Glutamatergic neuron (in vitro differentiated cells): ENCODE measurements at regions not wholly inside any gene's neighbourhood (a gene's known extent, or its start where the extent isn't known, plus 50 kb on each side); places are given as distances from the start of the nearest gene placed in this dataset.

Source experiments
- DNase-seq: peaks from one replicate; pipeline ENCODE4 v3.0.0; 2022
- H3K27ac Mint-ChIP-seq: one replicate; pipeline ENCODE4 v1.8.0; 2020; ENCODE audit warnings: mild to moderate bottlenecking, mixed read lengths, inconsistent platforms; ENCODE audit not compliant: unreplicated experiment
- H3K27me3 Mint-ChIP-seq: one replicate; pipeline ENCODE4 v1.8.0; 2020; ENCODE audit warnings: mild to moderate bottlenecking, moderate library complexity, mixed read lengths, inconsistent platforms; ENCODE audit not compliant: unreplicated experiment
- H3K36me3 Mint-ChIP-seq: one replicate; pipeline ENCODE4 v1.8.0; 2020; ENCODE audit warnings: mild to moderate bottlenecking, mixed read lengths, inconsistent platforms; ENCODE audit not compliant: unreplicated experiment
- H3K4me1 Mint-ChIP-seq: one replicate; pipeline ENCODE4 v1.8.0; 2020; ENCODE audit warnings: mild to moderate bottlenecking, low read depth, mixed read lengths, inconsistent platforms; ENCODE audit not compliant: unreplicated experiment
- H3K4me3 Mint-ChIP-seq: one replicate; pipeline ENCODE4 v1.8.0; 2020; ENCODE audit warnings: mild to moderate bottlenecking, mixed read lengths, inconsistent platforms; ENCODE audit not compliant: unreplicated experiment
- H3K9me3 Mint-ChIP-seq: one replicate; pipeline ENCODE4 v1.8.0; 2020; ENCODE audit warnings: mild to moderate bottlenecking, moderate library complexity, mixed read lengths, inconsistent platforms; ENCODE audit not compliant: unreplicated experiment
- TF ChIP-seq, protein P1 (sequence below): fragments of 200-600 bp; sonication (generic); IDR thresholded peaks from one replicate; pipeline ENCODE4 v1.5.0; 2021; ENCODE audit not compliant: partially characterized antibody, unreplicated experiment

DNA sequence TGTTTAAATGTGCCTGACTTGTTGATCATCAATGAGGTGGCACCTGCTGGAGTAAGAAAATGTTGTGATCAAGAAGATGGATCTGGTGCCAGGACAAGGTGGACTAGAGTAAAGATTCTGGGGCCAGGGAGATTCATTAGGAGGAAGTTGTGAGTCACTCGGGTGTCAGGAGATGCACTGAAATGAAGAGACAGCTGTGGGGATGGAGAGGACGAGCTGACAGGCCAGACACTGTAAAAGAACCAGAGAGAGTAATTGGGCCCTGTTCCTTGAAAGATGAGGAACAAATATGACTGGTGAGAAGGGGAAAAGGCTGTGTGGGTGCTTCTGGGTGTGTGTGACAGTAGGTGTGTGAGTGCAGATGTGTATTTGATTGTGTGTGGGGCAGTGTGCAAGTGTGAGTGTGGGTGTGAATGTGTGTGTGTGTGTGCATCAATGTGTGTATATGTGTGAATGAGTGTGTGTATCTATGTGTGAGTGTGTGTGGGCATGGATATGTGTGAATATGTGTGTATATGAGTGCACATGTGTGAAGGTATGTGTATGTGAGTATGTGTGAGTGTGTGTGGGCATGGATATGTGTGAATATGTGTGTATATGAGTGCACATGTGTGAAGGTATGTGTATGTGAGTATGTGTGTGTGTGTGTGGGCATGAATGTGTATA lies 260.5 kb downstream of the RFC3 start:
- Mint-ChIP-seq H3K36me3 (peaks cover 8% of the 10 kb centered on the region), H3K9me3 (peaks cover 3% of the 10 kb centered on the region), H3K4me1 (no peaks in the 10 kb centered on the region), H3K4me3 (no peak overlapping the region), H3K27me3 (peaks cover 4% of the 10 kb centered on the region), H3K27ac (no peak overlapping the region)
- TF ChIP-seq, protein P1, sequence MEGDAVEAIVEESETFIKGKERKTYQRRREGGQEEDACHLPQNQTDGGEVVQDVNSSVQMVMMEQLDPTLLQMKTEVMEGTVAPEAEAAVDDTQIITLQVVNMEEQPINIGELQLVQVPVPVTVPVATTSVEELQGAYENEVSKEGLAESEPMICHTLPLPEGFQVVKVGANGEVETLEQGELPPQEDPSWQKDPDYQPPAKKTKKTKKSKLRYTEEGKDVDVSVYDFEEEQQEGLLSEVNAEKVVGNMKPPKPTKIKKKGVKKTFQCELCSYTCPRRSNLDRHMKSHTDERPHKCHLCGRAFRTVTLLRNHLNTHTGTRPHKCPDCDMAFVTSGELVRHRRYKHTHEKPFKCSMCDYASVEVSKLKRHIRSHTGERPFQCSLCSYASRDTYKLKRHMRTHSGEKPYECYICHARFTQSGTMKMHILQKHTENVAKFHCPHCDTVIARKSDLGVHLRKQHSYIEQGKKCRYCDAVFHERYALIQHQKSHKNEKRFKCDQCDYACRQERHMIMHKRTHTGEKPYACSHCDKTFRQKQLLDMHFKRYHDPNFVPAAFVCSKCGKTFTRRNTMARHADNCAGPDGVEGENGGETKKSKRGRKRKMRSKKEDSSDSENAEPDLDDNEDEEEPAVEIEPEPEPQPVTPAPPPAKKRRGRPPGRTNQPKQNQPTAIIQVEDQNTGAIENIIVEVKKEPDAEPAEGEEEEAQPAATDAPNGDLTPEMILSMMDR: no peak
- no peak for DNase-seq

GRCh38 chr13:34085204-34085603 lies 267.3 kb downstream of the RFC3 start:
- DNase-seq: no peak
- Mint-ChIP-seq H3K36me3 (peaks cover 6% of the 10 kb centered on the region), H3K9me3 (no peaks in the 10 kb centered on the region), H3K4me3 (no peak overlapping the region), H3K27me3 (no peaks in the 10 kb centered on the region), H3K4me1 (no peaks in the 10 kb centered on the region), H3K27ac (no peak overlapping the region)
- TF ChIP-seq, protein P1: no peak

- H3K36me3 Mint-ChIP-seq: peaks cover 6% of the 10 kb centered on the region
- H3K4me3 Mint-ChIP-seq: no peak overlapping the region
- no peaks in the 10 kb centered on the region for H3K9me3 Mint-ChIP-seq
- no peak overlapping the region for H3K27ac Mint-ChIP-seq
- no peak for DNase-seq
- no peaks in the 10 kb centered on the region for H3K27me3 Mint-ChIP-seq
- TF ChIP-seq, protein P1: no peak
- no peaks in the 10 kb centered on the region for H3K4me1 Mint-ChIP-seq
Observed at GRCh38 chr13:34086281-34086680, 268.3 kb downstream of the RFC3 start.

GRCh38 chr13:34087791-34088190 lies 269.8 kb downstream of the RFC3 start:
- H3K4me1 Mint-ChIP-seq: no peaks in the 10 kb centered on the region
- no peaks in the 10 kb centered on the region for H3K27me3 Mint-ChIP-seq
- H3K27ac Mint-ChIP-seq: no peak overlapping the region
- no peak overlapping the region for H3K4me3 Mint-ChIP-seq
- DNase-seq: no peak
- H3K9me3 Mint-ChIP-seq: no peaks in the 10 kb centered on the region
- H3K36me3 Mint-ChIP-seq: peaks cover 6% of the 10 kb centered on the region
- TF ChIP-seq, protein P1: no peak

- H3K9me3 Mint-ChIP-seq: no peaks in the 10 kb centered on the region
- no peak overlapping the region for H3K4me3 Mint-ChIP-seq
- no peaks in the 10 kb centered on the region for H3K4me1 Mint-ChIP-seq
- H3K27me3 Mint-ChIP-seq: no peaks in the 10 kb centered on the region
- H3K27ac Mint-ChIP-seq: no peak overlapping the region
- TF ChIP-seq, protein P1: no peak
- no peak for DNase-seq
- H3K36me3 Mint-ChIP-seq: no peaks in the 10 kb centered on the region
Observed at GRCh38 chr13:34103854-34104253, 285.9 kb downstream of the RFC3 start.
